Hepatocyte (in vitro differentiated cells): ENCODE measurements at regions not wholly inside any gene's neighbourhood (a gene's known extent, or its start where the extent isn't known, plus 50 kb on each side); places are given as distances from the start of the nearest gene placed in this dataset.

Experiments used
- EZH2 ChIP-seq: fragments of 200-600 bp; sonication (generic); IDR thresholded peaks from 2 replicates; pipeline ENCODE4 v1.6.1; 2016; ENCODE audit warnings: antibody characterized with exemption, mild to moderate bottlenecking, borderline replicate concordance
- TF ChIP-seq, protein P1 (sequence below): fragments of 200-600 bp; sonication (generic); IDR thresholded peaks from 2 replicates; pipeline ENCODE4 v1.5.1; 2016; ENCODE audit warnings: antibody characterized with exemption, mild to moderate bottlenecking; ENCODE audit not compliant: poor library complexity

GRCh38 chr12:125372085-125372484, 306.9 kb downstream of the AACS start:
- TF ChIP-seq, protein P1, sequence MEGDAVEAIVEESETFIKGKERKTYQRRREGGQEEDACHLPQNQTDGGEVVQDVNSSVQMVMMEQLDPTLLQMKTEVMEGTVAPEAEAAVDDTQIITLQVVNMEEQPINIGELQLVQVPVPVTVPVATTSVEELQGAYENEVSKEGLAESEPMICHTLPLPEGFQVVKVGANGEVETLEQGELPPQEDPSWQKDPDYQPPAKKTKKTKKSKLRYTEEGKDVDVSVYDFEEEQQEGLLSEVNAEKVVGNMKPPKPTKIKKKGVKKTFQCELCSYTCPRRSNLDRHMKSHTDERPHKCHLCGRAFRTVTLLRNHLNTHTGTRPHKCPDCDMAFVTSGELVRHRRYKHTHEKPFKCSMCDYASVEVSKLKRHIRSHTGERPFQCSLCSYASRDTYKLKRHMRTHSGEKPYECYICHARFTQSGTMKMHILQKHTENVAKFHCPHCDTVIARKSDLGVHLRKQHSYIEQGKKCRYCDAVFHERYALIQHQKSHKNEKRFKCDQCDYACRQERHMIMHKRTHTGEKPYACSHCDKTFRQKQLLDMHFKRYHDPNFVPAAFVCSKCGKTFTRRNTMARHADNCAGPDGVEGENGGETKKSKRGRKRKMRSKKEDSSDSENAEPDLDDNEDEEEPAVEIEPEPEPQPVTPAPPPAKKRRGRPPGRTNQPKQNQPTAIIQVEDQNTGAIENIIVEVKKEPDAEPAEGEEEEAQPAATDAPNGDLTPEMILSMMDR = no peak
- TF ChIP-seq EZH2 = no peak
